Progenitor cell of endocrine pancreas (in vitro differentiated cells): ENCODE measurements at regions not wholly inside any gene's neighbourhood (a gene's known extent, or its start where the extent isn't known, plus 50 kb on each side); places are given as distances from the start of the nearest gene placed in this dataset.
"Not testable (repeated sequence)": the region's sequence is repeated elsewhere in the genome, so short reads cannot be mapped to it uniquely, and the experiment has no call there.

Experiments used
- DNase-seq: peaks from one replicate; pipeline ENCODE4 v3.0.0; 2021; ENCODE audit warnings: low spot score; ENCODE audit not compliant: unreplicated experiment
- H3K27ac Mint-ChIP-seq: 2 replicates; pipeline ENCODE4 v1.8.0; 2021; ENCODE audit warnings: mild to moderate bottlenecking, moderate library complexity, mixed read lengths
- H3K27me3 Mint-ChIP-seq: 2 replicates; pipeline ENCODE4 v1.8.0; 2021; ENCODE audit warnings: mixed read lengths
- H3K36me3 Mint-ChIP-seq: 2 replicates; pipeline ENCODE4 v1.8.0; 2022; ENCODE audit warnings: mixed read lengths; ENCODE audit not compliant: insufficient read depth
- H3K4me1 Mint-ChIP-seq: 2 replicates; pipeline ENCODE4 v1.8.0; 2021; ENCODE audit warnings: low read depth, mixed read lengths
- H3K4me3 Mint-ChIP-seq: 2 replicates; pipeline ENCODE4 v1.8.0; 2021; ENCODE audit warnings: low read depth, mild to moderate bottlenecking, moderate library complexity, mixed read lengths
- H3K9me3 Mint-ChIP-seq: 2 replicates; pipeline ENCODE4 v1.8.0; 2021; ENCODE audit warnings: low read depth, mixed read lengths
- CTCF ChIP-seq: fragments of 200-600 bp; sonication (generic); IDR thresholded peaks from one replicate; pipeline ENCODE4 v1.5.0; 2021; ENCODE audit warnings: antibody characterized with exemption, mild to moderate bottlenecking; ENCODE audit not compliant: unreplicated experiment

GRCh38 chr2:31654241-31654640 is 73.5 kb upstream of the SRD5A2 start:
- H3K4me1 Mint-ChIP-seq: no peaks in the 10 kb centered on the region
- TF ChIP-seq CTCF: no peak
- H3K27me3 Mint-ChIP-seq: no peaks in the 10 kb centered on the region
- peaks cover 3% of the 10 kb centered on the region for H3K9me3 Mint-ChIP-seq
- DNase-seq: no peak
- no peak overlapping the region for H3K4me3 Mint-ChIP-seq
- no peaks in the 10 kb centered on the region for H3K36me3 Mint-ChIP-seq
- no peak overlapping the region for H3K27ac Mint-ChIP-seq

GRCh38 chr2:31651736-31652135 is 71.0 kb upstream of the SRD5A2 start:
- TF ChIP-seq CTCF: no peak
- Mint-ChIP-seq H3K27me3 (no peaks in the 10 kb centered on the region), H3K27ac (no peak overlapping the region), H3K4me3 (no peak overlapping the region), H3K36me3 (no peaks in the 10 kb centered on the region), H3K4me1 (peaks cover 2% of the 10 kb centered on the region), H3K9me3 (no peaks in the 10 kb centered on the region)
- no peak for DNase-seq

DNA sequence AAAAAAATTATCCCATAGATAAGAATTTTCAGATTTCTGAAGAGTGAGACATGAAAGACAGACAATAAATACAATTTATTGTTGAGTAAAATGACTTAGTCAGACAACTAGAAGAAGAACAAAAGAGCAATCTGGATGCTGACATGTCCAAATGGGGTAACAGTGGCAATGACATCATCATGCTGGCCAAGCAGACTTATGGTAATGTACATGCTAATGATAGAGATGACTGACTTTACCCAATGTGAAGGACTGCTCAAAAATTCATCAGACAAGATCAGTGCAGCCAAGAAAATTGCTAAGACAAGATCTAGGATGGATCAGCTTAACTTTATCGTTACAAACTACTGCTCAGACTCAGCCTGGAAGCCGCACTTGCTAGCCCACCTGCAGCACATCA is 70.5 kb upstream of the SRD5A2 start:
- TF ChIP-seq CTCF: no peak
- DNase-seq: no peak
- no peak overlapping the region for H3K4me3 Mint-ChIP-seq
- H3K27me3 Mint-ChIP-seq: no peaks in the 10 kb centered on the region
- no peaks in the 10 kb centered on the region for H3K9me3 Mint-ChIP-seq
- H3K27ac Mint-ChIP-seq: no peak overlapping the region
- H3K4me1 Mint-ChIP-seq: peaks cover 2% of the 10 kb centered on the region
- H3K36me3 Mint-ChIP-seq: no peaks in the 10 kb centered on the region

GRCh38 chr2:31644551-31644950 is 63.8 kb upstream of the SRD5A2 start:
- H3K9me3 Mint-ChIP-seq: no peaks in the 10 kb centered on the region
- DNase-seq: no peak
- no peaks in the 10 kb centered on the region for H3K36me3 Mint-ChIP-seq
- no peak overlapping the region for H3K4me3 Mint-ChIP-seq
- peaks cover 2% of the 10 kb centered on the region for H3K4me1 Mint-ChIP-seq
- H3K27me3 Mint-ChIP-seq: peaks cover 26% of the 10 kb centered on the region
- no peak overlapping the region for H3K27ac Mint-ChIP-seq
- TF ChIP-seq CTCF: no peak

DNA sequence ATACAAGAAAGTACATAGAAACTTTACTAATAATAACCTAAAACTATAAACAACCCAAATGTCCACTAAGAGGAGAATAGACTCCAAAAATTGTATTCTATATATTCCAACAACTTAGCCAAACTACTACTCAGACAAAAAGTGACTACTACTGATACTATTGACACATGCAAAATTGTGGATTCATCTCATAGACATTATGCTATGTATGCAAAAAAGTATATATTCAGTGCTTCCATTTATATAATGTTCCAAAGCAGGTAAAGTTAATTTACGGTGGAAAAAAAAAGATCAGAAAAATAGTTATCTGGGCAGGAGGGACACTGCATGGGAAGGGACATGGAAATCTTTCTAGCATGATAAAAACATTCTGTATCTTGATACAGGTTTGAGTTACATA is 62.0 kb upstream of the SRD5A2 start:
- TF ChIP-seq CTCF: no peak
- Mint-ChIP-seq H3K9me3 (no peaks in the 10 kb centered on the region), H3K27me3 (peaks cover 26% of the 10 kb centered on the region), H3K36me3 (no peaks in the 10 kb centered on the region), H3K4me1 (no peaks in the 10 kb centered on the region), H3K27ac (no peak overlapping the region), H3K4me3 (no peak overlapping the region)
- DNase-seq: no peak

GRCh38 chr2:31632201-31632600 is 51.5 kb upstream of the SRD5A2 start:
- H3K36me3 Mint-ChIP-seq, H3K9me3 Mint-ChIP-seq, DNase-seq: not testable (repeated sequence)

More at GRCh38 chr2:31632201-31632600, 51.5 kb upstream of the SRD5A2 start:
- H3K27ac Mint-ChIP-seq, H3K4me3 Mint-ChIP-seq, H3K4me1 Mint-ChIP-seq, H3K27me3 Mint-ChIP-seq: not testable (repeated sequence)
